ENCODE measurements at regions not wholly inside any gene's neighbourhood (a gene's known extent, or its start where the extent isn't known, plus 50 kb on each side); places are given as distances from the start of the nearest gene placed in this dataset.

GRCh38 chr11:134731213-134731961, 319.3 kb upstream of the B3GAT1 start:
- Histone ChIP-seq H3K4me1 (peaks cover 0 to 15% (median 7%) of the 10 kb centered on the region in 3 donors), H3K27me3 (no peaks in the 10 kb centered on the region), H3K9me3 (no peaks in the 10 kb centered on the region), H3K27ac (no peak overlapping the region), H3K36me3 (no peaks in the 10 kb centered on the region), H3K4me3 (no peak overlapping the region)
- TF ChIP-seq EP300 (IDR thresholded peaks at IDR 0.05) (no peak), CTCF (IDR thresholded peaks at IDR 0.05) (no peak), POLR2AphosphoS5 (IDR thresholded peaks at IDR 0.05) (no peak), POLR2A (IDR thresholded peaks at IDR 0.05) (no peak)
- 49 to 50% methylated on average over 3 to 4 of the region's 9 CpGs for WGBS, 2 donors (ENCODE audit: low coverage in 1 of 2)
- no peak for ATAC-seq

GRCh38 chr11:134730561-134731212, 318.6 kb upstream of the B3GAT1 start:
- no peaks in the 10 kb centered on the region for H3K9me3 ChIP-seq
- H3K27ac ChIP-seq, result no peak overlapping the region
- no peaks in the 10 kb centered on the region for H3K36me3 ChIP-seq
- TF ChIP-seq CTCF (IDR thresholded peaks at IDR 0.05) (no peak), POLR2AphosphoS5 (IDR thresholded peaks at IDR 0.05) (no peak), POLR2A (IDR thresholded peaks at IDR 0.05) (no peak), EP300 (IDR thresholded peaks at IDR 0.05) (no peak)
- H3K27me3 ChIP-seq, result no peaks in the 10 kb centered on the region
- peaks cover 0 to 22% (median 9%) of the 10 kb centered on the region in 3 donors for H3K4me1 ChIP-seq
- no peak overlapping the region for H3K4me3 ChIP-seq
- WGBS, 2 donors (ENCODE audit: low coverage in 1 of 2), result 40 to 42% methylated on average over 3 to 4 of the region's 5 CpGs
- ATAC-seq, result no peak

GRCh38 chr11:134730101-134730500, 318.1 kb upstream of the B3GAT1 start:
- WGBS, 2 donors (ENCODE audit: low coverage in 1 of 2), result 89 to 100% methylated on average over 3 to 4 of the region's 4 CpGs
- no peaks in the 10 kb centered on the region for H3K36me3 ChIP-seq
- ATAC-seq, result no peak
- H3K27ac ChIP-seq, result no peak overlapping the region
- H3K4me3 ChIP-seq, result no peak overlapping the region
- no peaks in the 10 kb centered on the region for H3K9me3 ChIP-seq
- H3K27me3 ChIP-seq, result no peaks in the 10 kb centered on the region
- TF ChIP-seq POLR2A (IDR thresholded peaks at IDR 0.05), result no peak
- no peak for TF ChIP-seq EP300 (IDR thresholded peaks at IDR 0.05)
- no peak for TF ChIP-seq POLR2AphosphoS5 (IDR thresholded peaks at IDR 0.05)
- TF ChIP-seq CTCF (IDR thresholded peaks at IDR 0.05), result no peak
- peaks cover 0 to 28% (median 9%) of the 10 kb centered on the region in 3 donors for H3K4me1 ChIP-seq

- peaks cover 9% of the 10 kb centered on the region for H3K27me3 ChIP-seq
- H3K9me3 ChIP-seq, result no peaks in the 10 kb centered on the region
- TF ChIP-seq CTCF (IDR thresholded peaks at IDR 0.05) (no peak), POLR2A (IDR thresholded peaks at IDR 0.05) (no peak), EP300 (IDR thresholded peaks at IDR 0.05) (no peak), POLR2AphosphoS5 (IDR thresholded peaks at IDR 0.05) (no peak)
- H3K36me3 ChIP-seq, result no peaks in the 10 kb centered on the region
- no peak overlapping the region for H3K4me3 ChIP-seq
- no peak for ATAC-seq
- H3K27ac ChIP-seq, result no peak overlapping the region
- WGBS, 2 donors (ENCODE audit: low coverage in 1 of 2), result 100% methylated on average over 1 of the region's 9 CpGs; no CpG with 5 or more reads in 1 of the 2 donors
- peaks cover 0 to 31% (median 2%) of the 10 kb centered on the region in 3 donors for H3K4me1 ChIP-seq
These were observed 316.1 kb upstream of the B3GAT1 start for GRCh38 chr11:134728186-134728585.
